ENCODE measurements at regions not wholly inside any gene's neighbourhood (a gene's known extent, or its start where the extent isn't known, plus 50 kb on each side); places are given as distances from the start of the nearest gene placed in this dataset.

- TF ChIP-seq CTCF (IDR thresholded peaks at IDR 0.05) (no peak), POLR2A (IDR thresholded peaks at IDR 0.05) (no peak)
These were observed 191.5 kb upstream of the NETO1 start for GRCh38 chr18:73059280-73059679.
